Activated CD4-positive, alpha-beta T cell treated with anti-CD3 and anti-CD28 coated beads for 24 hours (primary cell): ENCODE measurements at regions not wholly inside any gene's neighbourhood (a gene's known extent, or its start where the extent isn't known, plus 50 kb on each side); places are given as distances from the start of the nearest gene placed in this dataset.
"Not testable (repeated sequence)": the region's sequence is repeated elsewhere in the genome, so short reads cannot be mapped to it uniquely, and the experiment has no call there.

ENCODE experiments used
- DNase-seq, 2 donors: peaks; one replicate each; pipeline ENCODE4 v3.0.0-alpha.2; 2020; ENCODE audit warnings: low read depth in 2 of 2

GRCh38 chr16:35573407-35573806 lies 2114.0 kb downstream of the TP53TG3F start:
- no peak for DNase-seq

DNA sequence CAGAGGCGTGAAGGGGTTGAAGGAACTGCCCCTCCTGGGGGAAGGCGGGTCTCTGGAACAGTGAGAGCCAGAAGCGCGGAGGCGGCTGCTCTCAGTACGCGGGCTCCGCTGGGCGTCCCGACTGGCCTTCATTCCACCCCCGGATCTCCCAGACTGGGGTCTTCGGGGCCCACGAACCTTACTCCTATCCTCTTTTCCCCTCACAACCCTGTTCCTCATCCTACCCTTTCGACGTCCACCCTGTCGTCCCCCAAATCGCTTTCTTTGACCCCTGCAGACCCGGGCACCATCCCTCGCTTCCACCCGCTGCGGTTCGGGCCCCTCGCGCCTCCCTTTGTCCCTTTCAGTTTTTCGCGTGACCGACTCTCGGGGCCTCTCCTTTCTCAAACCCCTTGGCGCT lies 2114.6 kb downstream of the TP53TG3F start:
- no peak for DNase-seq

DNA sequence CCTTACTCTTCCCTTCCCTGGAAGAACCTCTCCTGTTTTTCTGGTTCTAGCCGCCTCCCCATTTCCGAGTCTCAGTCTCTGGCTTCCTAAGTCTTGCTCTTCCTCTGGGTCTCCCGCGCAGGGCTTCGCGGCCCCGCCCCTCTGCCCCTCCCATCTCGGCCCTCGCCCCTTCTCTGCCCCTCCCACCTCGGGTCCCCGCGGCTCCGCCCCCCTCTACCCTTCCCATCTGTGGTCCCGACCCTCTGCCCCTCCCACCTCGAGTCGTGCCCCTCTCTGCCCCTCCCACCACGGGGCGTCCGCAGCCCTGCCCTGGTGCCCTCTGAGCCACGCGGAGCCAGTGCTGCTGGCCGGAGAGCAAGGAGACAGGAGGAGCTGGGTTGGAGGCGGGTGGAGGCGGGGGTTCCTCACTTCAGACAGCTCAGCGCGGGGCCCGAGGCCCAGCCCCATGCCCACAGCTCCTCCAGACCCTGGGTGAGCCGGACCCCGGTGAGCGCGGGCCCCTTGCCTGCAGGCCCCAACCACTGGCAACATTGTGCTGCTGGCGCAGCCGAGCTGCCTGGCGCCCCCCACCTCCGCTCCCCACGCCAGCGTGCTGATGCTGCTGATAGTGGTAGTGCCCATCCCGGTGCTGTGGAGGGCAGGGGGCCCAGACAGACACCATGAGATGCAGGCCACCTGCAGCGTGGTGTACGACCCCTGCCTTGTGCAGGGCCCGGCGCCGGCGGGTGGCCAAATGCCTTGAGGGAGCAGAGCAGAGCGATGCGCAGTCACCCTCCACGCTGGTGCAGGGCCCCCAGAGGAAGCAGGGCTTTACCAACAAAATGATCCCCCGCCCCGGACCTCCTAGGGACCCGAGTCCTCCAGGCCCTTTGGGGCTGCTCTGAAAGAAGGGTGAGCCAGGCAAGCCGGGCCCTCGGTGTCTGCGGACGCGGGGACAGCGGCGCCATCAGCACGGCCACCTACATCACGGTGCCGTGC lies 2115.3 kb downstream of the TP53TG3F start:
- no peak for DNase-seq

GRCh38 chr16:35575432-35575821 lies 2116.0 kb downstream of the TP53TG3F start:
- no peak for DNase-seq

DNA sequence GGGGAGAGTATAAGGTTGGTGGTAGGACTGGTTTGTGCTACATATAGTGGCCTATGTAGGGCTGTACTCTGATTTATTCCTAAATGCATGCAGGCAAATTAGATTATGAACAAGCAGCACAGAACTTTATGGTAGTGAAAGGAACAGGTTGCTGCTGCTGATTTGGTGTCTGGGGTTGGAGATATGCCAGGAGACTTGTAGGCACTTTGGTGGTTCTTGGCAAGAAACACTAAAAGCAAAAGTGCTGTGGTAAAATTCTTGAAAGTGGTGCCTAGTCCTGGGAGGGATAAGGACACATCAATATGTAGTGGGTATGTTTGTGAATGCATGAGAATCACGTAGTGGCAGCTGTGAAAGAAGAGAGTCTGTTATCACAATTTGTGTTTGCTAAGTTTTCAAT lies 2126.0 kb downstream of the TP53TG3F start:
- DNase-seq = no peak

DNA sequence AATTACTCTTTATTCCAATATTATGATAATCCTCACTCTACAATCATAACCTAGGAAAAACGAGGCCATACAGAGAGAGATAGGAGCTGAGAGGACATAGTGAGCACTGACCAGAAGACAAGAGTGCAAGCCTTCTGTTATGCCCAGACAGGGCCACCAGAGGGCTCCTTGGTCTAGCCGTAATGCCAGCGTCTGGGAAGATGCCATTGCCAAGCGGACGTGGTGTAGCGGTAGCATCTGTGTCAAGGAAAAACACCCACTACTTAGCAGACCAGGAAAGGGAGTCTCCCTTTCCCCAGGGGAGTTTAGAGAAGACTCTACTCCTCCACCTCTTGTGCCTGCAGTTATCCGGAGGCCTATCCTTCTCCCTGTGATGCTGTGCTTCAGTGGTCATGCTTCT lies 2131.5 kb downstream of the TP53TG3F start:
- not testable (repeated sequence) for DNase-seq

- DNase-seq = no peak
Measured at GRCh38 chr16:35596467-35596866, 2137.1 kb downstream of the TP53TG3F start.

DNA sequence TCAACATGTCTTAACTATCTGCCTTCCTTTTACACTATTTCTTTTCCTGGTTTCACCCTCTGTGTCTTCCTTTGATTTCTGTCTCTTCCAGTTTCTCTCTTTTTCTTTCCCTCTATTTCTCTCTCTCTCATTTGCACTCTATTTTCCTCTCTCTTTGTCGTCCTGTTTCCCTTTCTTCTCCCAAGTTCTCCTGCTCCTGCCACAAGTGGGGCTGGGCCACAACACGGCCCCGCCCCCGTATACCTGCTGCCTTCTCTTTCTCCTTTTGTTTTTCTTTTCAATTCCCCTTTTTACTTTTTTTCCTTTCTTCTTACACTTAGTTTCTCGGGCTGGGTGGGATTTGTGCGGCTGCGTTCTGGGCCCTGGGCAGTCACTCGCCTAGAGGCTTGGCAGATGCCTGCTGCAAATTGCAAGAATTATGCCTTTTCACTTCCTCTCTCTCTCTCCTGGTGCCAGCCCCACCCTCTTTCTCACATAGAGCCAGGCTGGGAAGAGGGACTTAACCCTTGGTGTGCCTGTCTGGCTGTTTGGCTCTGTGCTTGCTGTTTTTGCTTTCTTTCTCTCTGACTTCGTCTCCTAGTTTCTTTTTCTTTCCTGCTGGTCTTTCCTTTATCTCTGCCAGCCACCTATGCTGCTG lies 2139.4 kb downstream of the TP53TG3F start:
- no peak for DNase-seq

DNA sequence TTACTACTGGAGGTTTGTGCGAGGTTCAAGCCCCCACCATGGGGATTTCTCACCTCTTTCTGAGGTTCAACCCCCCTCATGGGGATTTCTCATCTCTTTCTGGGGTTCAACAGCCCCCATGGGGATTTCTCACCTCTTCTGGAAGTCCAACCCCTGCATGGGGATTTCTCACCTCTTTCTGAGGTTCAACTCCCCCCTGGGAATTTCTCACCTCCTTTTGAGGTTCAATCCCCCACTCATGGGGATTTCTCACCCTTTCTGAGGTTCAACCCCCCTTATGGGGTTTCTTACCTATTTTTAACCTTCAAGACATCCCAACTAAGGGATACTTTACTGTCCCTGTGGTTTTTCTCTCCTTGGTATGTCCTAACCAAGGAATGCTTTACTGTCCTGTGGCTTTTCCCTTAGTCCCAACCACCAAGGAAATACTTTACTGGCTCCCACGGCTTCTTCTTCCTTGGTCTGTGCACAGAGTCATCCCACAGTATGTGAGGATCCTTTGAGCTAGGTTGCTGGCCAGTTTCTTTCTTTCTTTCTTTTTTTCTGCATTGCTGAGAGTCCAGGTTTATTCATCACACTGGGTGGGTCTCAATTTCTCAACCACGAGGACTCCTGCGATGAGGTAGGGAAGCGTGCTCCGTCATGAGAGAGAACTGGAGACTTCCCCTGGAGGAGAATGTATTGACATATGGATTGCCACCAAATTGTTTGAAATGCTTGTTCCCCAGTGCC lies 2140.2 kb downstream of the TP53TG3F start:
- DNase-seq = no peak

- DNase-seq = not testable (repeated sequence)
Measured at GRCh38 chr16:35600161-35600555, 2140.7 kb downstream of the TP53TG3F start.

DNA sequence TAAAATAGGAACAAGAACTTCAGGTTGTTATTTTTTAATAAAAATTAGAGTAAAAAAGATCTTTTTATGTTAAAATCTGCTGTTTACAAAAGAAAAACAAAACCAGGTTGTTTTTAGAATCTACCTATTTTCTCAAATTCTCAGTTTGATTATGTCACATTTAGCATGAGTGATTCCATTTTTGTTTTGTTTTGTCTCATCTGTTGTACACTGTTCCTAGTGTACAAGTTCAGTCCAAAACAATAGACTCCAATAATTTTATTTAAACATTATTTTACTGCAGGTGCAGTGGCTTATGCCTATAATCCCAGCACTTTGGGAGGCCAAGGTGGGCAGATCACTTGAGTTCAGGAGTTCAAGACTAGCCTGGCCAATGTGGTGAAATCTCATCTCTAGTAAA lies 2142.7 kb downstream of the TP53TG3F start:
- DNase-seq = no peak

GRCh38 chr16:35603371-35603770 lies 2144.0 kb downstream of the TP53TG3F start:
- not testable (repeated sequence) for DNase-seq

DNA sequence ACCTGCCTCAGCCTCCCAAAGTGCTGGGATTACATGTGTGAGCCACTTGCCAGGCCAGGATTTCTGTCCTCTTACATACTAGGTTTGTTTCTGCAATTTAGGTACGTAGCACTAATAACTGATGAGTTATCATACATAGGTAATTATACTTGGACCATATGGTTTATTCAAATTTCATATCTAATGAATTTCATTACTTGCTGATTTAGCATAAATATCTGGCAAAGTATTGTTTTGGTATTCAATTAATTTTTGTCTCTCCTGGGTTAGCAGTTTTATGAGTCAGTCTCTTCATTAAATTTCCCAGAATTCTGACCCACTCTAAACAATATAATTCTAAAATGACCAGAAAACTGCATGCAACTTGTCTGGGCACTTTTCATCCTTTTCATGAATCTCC lies 2146.5 kb downstream of the TP53TG3F start:
- no peak for DNase-seq

DNA sequence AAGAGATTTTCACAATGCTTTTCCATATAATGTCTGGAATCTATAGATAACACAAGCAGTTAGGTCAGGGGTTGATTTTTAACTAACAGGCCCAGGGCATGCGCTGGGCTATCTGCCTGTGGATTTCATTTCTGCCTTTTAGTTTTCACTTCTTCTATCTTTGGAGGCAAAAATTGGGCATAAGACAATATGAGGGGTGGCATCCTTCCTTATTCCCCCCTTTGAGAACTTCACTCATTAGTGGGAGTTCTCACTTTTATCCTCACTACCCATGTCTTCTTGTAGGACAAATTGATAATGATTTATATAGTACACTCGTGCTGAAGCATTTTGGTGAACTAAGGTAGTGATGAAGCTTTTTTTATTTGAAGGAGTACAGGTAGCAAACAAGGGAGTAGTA lies 2155.5 kb downstream of the TP53TG3F start:
- DNase-seq = not testable (repeated sequence)

DNA sequence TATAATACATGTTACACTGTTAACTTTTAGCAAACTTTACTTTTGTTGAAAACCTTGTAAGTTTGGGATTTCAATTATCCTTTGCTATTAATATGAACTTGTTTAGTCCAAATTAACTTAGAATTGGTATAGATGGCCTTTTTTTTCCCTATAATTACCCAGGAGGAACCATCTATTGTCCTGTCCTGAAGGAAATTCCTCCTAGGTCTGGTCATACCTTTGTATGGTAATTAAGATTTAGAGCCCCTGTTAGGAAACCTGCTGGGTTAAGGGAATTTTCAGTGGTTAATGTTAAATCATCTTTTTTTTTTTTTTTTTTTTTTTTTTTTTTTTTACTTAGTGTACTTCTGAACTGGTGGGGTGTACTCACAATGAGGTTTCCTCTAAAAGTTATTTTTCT lies 2159.8 kb downstream of the TP53TG3F start:
- DNase-seq = not testable (repeated sequence)

DNA sequence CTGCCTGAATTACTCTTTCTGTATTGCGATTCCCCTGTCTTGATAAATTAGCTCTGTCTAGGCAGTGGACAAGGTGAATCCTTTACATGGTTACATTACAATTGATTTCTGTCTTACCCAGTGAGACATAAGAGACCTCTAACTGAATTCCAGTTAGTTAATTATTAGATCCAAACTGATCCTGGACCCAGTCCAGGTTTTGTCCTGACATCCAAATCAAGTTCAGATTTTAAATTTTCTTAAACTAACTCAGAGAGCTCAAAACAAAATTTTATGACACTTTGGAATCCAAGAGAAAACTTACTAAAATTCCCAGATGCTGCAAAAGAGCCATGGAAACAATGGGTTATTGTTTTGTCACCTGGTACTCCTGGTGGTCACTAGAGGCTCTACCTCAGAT lies 2166.6 kb downstream of the TP53TG3F start:
- DNase-seq = no peak

DNA sequence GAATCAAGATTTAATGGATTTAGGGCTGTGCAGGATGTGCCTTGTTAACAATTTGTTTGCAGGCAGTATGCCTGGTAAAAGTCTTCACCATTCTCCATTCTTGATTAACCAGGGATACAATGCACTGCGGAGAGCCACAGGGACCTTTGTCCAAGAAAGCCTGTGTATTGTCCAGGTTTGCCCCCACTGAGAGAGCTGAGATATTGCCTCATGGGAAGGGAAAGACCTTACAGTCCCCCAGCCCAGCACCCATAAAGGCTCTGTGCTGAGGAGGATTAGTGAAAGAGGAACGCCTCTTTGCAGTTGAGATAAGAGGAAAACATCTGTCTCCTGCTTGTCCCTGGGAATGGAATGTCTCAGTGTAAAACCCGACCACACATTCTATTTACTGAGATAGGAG lies 2169.6 kb downstream of the TP53TG3F start:
- DNase-seq = no peak

GRCh38 chr16:35631261-35631945 lies 2172.0 kb downstream of the TP53TG3F start:
- DNase-seq = no peak

DNA sequence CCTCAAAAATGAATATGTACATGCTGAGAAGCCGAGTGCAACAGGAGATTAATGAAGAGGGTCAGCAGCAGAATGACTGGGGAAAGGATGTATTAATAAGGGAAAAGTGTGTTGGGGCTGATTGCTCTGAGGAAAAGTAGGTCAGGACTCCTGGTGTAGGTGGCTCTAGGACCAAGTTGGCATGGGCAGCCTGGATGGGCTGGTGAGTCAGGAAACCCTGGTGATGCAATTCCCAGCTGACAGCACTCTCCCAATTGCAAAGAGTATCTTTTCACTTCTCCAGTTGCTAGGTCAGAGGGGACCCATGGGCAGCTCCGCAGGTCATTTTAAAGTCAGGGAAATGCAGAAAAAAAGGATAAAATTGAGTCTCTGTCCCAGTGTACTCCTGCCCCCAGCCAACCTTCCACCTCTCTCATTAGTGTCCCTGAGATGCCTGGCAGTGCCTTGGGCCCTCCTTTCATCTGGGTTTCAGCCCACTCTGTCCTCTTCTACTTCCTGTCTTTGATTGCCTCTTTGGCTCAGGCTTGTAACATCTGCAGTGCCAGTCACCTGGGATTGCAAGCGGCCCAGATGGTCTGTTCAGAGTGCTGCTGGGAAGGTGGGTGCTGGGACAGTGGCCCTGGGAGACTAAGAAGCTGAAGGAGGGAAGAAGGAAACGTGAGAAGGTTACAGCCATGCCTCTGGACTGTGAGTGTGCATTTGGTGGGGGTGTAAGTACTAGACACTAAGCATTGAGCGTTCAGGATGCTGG lies 2177.2 kb downstream of the TP53TG3F start:
- no peak for DNase-seq

DNA sequence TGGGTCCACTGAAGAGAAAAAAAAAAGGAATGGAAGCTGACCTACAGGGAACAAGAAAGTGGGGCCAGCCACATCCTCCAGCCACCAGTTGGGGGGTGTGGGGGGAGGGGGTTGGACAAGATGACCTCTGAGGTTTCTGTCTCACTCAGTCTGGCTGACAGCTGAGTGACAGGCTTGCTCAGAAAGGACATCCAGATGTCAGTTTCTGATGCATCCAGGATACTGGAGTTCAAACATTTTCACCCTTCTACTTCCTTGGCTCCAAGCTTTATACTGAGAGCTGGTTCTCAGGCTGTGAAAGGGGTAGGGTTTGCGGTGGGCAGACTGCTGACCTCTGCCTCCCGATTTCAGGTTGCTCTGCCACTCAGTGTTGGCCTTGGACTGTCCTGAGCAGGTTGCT lies 2178.3 kb downstream of the TP53TG3F start:
- DNase-seq = no peak
